C4-2B (cell line): ENCODE measurements at regions not wholly inside any gene's neighbourhood (a gene's known extent, or its start where the extent isn't known, plus 50 kb on each side); places are given as distances from the start of the nearest gene placed in this dataset.

Source experiments
- ZFX ChIP-seq: fragments of 450-650 bp; IDR thresholded peaks from 2 replicates; pipeline ENCODE4 v1.6.1; 2017
- TF ChIP-seq, protein P1 (sequence below): fragments of 450-650 bp; conservative IDR thresholded peaks from 2 replicates; pipeline ENCODE4 v1.5.1; 2017; ENCODE audit warnings: mild to moderate bottlenecking

DNA sequence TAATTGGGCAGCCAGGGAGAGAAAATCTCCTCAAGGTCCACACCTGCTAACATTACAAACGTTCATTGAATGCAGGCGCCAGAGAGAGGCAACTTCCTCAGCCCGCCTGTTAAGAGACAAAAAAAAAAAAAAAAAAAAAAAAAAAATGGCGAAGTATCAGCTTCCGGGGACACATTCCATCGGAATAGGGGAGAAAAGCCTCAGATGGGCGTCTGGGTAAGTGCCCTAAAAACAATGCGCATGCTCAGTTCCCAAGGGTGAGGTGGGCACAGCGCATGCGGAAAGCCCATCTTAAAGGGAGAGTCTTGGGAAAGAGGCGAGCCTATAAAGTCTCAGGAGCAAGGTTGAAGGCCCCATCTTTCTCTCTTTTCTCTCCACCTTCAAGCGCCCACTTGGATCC lies 1139.7 kb upstream of the CELF2 start:
- TF ChIP-seq, protein P1, sequence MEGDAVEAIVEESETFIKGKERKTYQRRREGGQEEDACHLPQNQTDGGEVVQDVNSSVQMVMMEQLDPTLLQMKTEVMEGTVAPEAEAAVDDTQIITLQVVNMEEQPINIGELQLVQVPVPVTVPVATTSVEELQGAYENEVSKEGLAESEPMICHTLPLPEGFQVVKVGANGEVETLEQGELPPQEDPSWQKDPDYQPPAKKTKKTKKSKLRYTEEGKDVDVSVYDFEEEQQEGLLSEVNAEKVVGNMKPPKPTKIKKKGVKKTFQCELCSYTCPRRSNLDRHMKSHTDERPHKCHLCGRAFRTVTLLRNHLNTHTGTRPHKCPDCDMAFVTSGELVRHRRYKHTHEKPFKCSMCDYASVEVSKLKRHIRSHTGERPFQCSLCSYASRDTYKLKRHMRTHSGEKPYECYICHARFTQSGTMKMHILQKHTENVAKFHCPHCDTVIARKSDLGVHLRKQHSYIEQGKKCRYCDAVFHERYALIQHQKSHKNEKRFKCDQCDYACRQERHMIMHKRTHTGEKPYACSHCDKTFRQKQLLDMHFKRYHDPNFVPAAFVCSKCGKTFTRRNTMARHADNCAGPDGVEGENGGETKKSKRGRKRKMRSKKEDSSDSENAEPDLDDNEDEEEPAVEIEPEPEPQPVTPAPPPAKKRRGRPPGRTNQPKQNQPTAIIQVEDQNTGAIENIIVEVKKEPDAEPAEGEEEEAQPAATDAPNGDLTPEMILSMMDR = no peak
- no peak for TF ChIP-seq ZFX
